Liver (tissue), 3 donors: ENCODE measurements at regions not wholly inside any gene's neighbourhood (a gene's known extent, or its start where the extent isn't known, plus 50 kb on each side); places are given as distances from the start of the nearest gene placed in this dataset.

Experiments used
- ATF3 ChIP-seq: IDR thresholded peaks from 2 replicates; pipeline ENCODE4 v1.6.1; 2016; ENCODE audit warnings: antibody characterized with exemption
- CTCF ChIP-seq: fragments of 150-350 bp; IDR thresholded peaks from 2 replicates; pipeline ENCODE4 v1.5.1; 2017; ENCODE audit warnings: improper control_type of control experiment, low read depth, low read length; ENCODE audit not compliant: missing input control
- HNF4G ChIP-seq: IDR thresholded peaks from 2 replicates; pipeline ENCODE4 v1.6.1; 2016; ENCODE audit warnings: antibody characterized with exemption
- MAX ChIP-seq: IDR thresholded peaks from 2 replicates; pipeline ENCODE4 v1.6.1; 2016; ENCODE audit warnings: antibody characterized with exemption
- RAD21 ChIP-seq, 2 donors: IDR thresholded peaks; 2 replicates each; pipeline ENCODE4 v1.6.1; 2016; ENCODE audit warnings: antibody characterized with exemption in 2 of 2, mild to moderate bottlenecking in 2 of 2
- REST ChIP-seq: IDR thresholded peaks from 2 replicates; pipeline ENCODE4 v1.6.1; 2016; ENCODE audit warnings: antibody characterized with exemption, mild to moderate bottlenecking
- SP1 ChIP-seq: IDR thresholded peaks from 2 replicates; pipeline ENCODE4 v1.6.1; 2018; ENCODE audit warnings: antibody characterized with exemption, mild to moderate bottlenecking
- TAF1 ChIP-seq: conservative IDR thresholded peaks from 2 replicates; pipeline ENCODE4 v1.6.1; 2016; ENCODE audit warnings: antibody characterized with exemption, mild to moderate bottlenecking
- donor health status: healthy.
- donor health status: healthy.

GRCh38 chr13:84777316-84777715 is 895.0 kb upstream of the SLITRK1 start:
- no peak for TF ChIP-seq REST
- no peak for TF ChIP-seq CTCF
- no peak for TF ChIP-seq RAD21 (IDR thresholded peaks at IDR 0.05)
- no peak for TF ChIP-seq SP1
- TF ChIP-seq TAF1 = no peak
- no peak for TF ChIP-seq MAX
- TF ChIP-seq ATF3 = no peak
- no peak for TF ChIP-seq HNF4G
